ENCODE measurements at regions not wholly inside any gene's neighbourhood (a gene's known extent, or its start where the extent isn't known, plus 50 kb on each side); places are given as distances from the start of the nearest gene placed in this dataset.

GRCh38 chr3:69536306-69537020 lies 150.6 kb upstream of the FRMD4B start:
- TF ChIP-seq CTCF (IDR thresholded peaks at IDR 0.05) (no peak), ZFX (IDR thresholded peaks at IDR 0.05; ENCODE audit: borderline replicate concordance) (no peak)

Data from 22Rv1 (cell line).